ENCODE measurements at regions not wholly inside any gene's neighbourhood (a gene's known extent, or its start where the extent isn't known, plus 50 kb on each side); places are given as distances from the start of the nearest gene placed in this dataset.

- DNase-seq (ENCODE audit: low read depth) = no peak
- TF ChIP-seq CTCF (IDR thresholded peaks at IDR 0.05; ENCODE audit: low read depth, low read length, missing control alignments) = no peak
- H3K4me3 ChIP-seq (ENCODE audit: low read depth, low read length) = no peak overlapping the region
These were observed 259.6 kb downstream of the NUP35 start for GRCh38 chr2:183383854-183384253.

- no peak overlapping the region for H3K4me3 ChIP-seq (ENCODE audit: low read depth, low read length)
- no peak for DNase-seq (ENCODE audit: low read depth)
- TF ChIP-seq CTCF (IDR thresholded peaks at IDR 0.05; ENCODE audit: low read depth, low read length, missing control alignments) = no peak
These were observed 265.4 kb downstream of the NUP35 start for GRCh38 chr2:183389546-183390080.

GRCh38 chr2:183390109-183390508, 265.9 kb downstream of the NUP35 start:
- no peak for TF ChIP-seq CTCF (IDR thresholded peaks at IDR 0.05; ENCODE audit: low read depth, low read length, missing control alignments)
- no peak for DNase-seq (ENCODE audit: low read depth)

DNA sequence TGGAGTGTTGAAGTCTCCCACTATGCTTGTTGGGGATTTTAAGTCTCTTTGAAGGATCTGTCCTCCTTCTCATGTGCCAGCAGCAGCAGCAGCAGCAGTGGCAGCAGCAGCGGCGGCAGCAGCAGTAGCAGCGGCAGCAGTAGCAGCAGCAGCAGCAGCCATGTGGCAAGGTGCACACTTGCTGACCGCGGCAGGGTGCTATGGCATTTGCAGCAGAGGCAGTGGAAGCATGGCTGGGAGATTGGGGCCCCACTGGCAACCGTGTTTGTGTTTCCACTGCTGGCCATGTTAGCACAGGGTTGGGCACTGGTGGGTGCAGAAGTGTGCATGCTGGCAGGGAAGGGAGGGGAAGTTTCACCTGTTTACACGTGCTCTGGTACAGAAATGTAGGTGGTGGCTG, 280.1 kb downstream of the NUP35 start:
- H3K4me3 ChIP-seq (ENCODE audit: low read depth, low read length) = no peak overlapping the region
- no peak for TF ChIP-seq CTCF (IDR thresholded peaks at IDR 0.05; ENCODE audit: low read depth, low read length, missing control alignments)
- no peak for DNase-seq (ENCODE audit: low read depth)

More at GRCh38 chr2:183390109-183390508, 265.9 kb downstream of the NUP35 start:
- H3K4me3 ChIP-seq (ENCODE audit: low read depth, low read length) = no peak overlapping the region

GRCh38 chr2:183408562-183408961, 284.3 kb downstream of the NUP35 start:
- no peak for DNase-seq (ENCODE audit: low read depth)
- TF ChIP-seq CTCF (IDR thresholded peaks at IDR 0.05; ENCODE audit: low read depth, low read length, missing control alignments) = no peak
- no peak overlapping the region for H3K4me3 ChIP-seq (ENCODE audit: low read depth, low read length)

DNA sequence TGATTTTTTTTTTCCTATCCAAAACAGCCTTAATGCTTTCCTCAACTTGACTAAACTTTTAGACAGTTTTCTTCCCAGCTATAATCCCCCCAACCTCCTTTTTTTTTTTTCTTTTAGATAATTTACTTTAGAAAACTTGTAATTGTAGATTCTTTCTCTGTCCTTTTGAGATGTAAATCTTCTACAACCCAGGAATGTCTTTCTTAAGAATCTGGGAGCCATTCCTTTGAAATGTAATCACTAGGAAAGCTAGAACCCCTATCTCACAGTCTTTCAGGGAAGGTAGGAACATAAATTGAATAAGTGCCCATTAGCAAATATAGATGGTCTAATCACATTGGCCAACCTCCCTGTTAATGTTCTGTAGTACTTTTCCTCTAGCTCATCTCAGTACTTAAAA, 285.4 kb downstream of the NUP35 start:
- no peak for TF ChIP-seq CTCF (IDR thresholded peaks at IDR 0.05; ENCODE audit: low read depth, low read length, missing control alignments)
- no peak for DNase-seq (ENCODE audit: low read depth)
- no peak overlapping the region for H3K4me3 ChIP-seq (ENCODE audit: low read depth, low read length)

- no peak for DNase-seq (ENCODE audit: low read depth)
- TF ChIP-seq CTCF (IDR thresholded peaks at IDR 0.05; ENCODE audit: low read depth, low read length, missing control alignments) = no peak
- no peak overlapping the region for H3K4me3 ChIP-seq (ENCODE audit: low read depth, low read length)
These were observed 292.5 kb downstream of the NUP35 start for GRCh38 chr2:183416753-183417152.
